ENCODE measurements at regions not wholly inside any gene's neighbourhood (a gene's known extent, or its start where the extent isn't known, plus 50 kb on each side); places are given as distances from the start of the nearest gene placed in this dataset.
"Not testable (repeated sequence)": the region's sequence is repeated elsewhere in the genome, so short reads cannot be mapped to it uniquely, and the experiment has no call there.

DNA sequence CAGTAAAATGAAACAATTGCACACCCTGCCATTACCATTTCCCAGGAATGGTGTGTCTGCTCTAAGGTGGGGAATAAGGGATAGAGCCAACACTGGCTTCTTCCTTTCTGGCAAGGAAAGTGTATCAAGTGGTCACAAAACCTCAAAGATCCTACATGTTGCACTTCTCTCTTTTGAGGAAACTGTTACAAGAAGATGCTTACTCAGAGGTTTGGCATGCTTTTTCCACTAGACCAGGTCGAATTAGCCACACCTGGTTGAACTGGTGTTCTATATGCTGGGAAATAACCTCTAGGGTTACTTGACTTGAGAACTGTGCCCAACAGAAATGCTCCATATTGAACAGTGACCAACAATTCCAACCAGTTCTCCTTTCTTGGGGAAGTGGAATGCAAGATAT lies 102.9 kb downstream of the LRRN1 start:
- Mint-ChIP-seq H3K4me1 (ENCODE audit: low read depth) (no peaks in the 10 kb centered on the region), H3K9me3 (peaks cover 6% of the 10 kb centered on the region), H3K27me3 (ENCODE audit: low read depth) (no peaks in the 10 kb centered on the region), H3K4me3 (no peak overlapping the region), H3K36me3 (ENCODE audit: low read depth) (no peaks in the 10 kb centered on the region), H3K27ac (no peak overlapping the region)
- CTCF ChIA-PET = no interaction called here
- intact Hi-C loops (cut with micrococcal nuclease) = no loop called here
- DNase-seq = no peak

DNA sequence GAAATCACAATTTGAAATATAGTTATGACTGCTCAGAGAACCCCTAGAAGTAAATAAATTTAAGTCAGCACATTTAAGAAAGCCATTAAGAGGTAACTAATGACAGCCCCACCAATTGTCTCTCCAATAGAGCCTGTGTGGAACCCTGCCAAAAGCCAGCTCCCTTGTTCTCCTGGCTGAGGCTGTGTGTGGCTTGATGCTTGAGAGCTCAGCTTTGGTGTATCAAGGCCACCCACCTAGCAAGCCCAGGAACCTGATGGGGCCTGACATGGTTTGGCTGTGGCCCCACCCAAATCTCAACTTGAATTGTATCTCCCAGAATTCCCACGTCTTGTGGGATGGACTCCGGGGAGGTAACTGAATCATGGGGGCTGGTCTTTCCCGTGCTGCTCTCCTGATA lies 106.9 kb downstream of the LRRN1 start:
- CTCF ChIA-PET = no interaction called here
- Mint-ChIP-seq H3K4me3 (no peak overlapping the region), H3K27me3 (ENCODE audit: low read depth) (no peaks in the 10 kb centered on the region), H3K36me3 (ENCODE audit: low read depth) (no peaks in the 10 kb centered on the region), H3K4me1 (ENCODE audit: low read depth) (no peaks in the 10 kb centered on the region), H3K9me3 (no peaks in the 10 kb centered on the region), H3K27ac (no peak overlapping the region)
- DNase-seq = no peak
- intact Hi-C loops (cut with micrococcal nuclease) = no loop called here

DNA sequence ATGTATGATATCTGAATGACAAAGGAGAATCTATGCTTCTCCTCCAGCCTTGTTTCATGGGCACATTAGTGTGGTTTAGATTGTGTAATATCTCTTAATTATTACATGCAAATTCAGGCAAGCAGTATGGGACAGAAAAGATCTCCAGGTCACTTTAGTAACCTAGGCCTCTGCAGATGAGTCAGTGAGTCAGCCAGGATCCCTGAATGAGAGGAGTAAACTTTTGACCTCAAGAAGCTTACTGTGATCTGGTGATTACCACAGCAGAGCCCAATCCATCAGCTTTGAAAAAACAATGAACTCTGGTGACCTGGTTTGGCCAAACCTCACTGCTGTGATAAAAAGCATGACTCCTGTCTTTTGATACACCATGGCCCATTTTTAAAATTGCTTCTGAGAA lies 107.8 kb downstream of the LRRN1 start:
- H3K9me3 Mint-ChIP-seq = no peaks in the 10 kb centered on the region
- no peaks in the 10 kb centered on the region for H3K27me3 Mint-ChIP-seq (ENCODE audit: low read depth)
- CTCF ChIA-PET = no interaction called here
- intact Hi-C loops (cut with micrococcal nuclease) = no loop called here
- H3K27ac Mint-ChIP-seq = no peak overlapping the region
- H3K4me3 Mint-ChIP-seq = no peak overlapping the region
- H3K4me1 Mint-ChIP-seq (ENCODE audit: low read depth) = no peaks in the 10 kb centered on the region
- DNase-seq = no peak
- H3K36me3 Mint-ChIP-seq (ENCODE audit: low read depth) = peaks cover under 1% of the 10 kb centered on the region

DNA sequence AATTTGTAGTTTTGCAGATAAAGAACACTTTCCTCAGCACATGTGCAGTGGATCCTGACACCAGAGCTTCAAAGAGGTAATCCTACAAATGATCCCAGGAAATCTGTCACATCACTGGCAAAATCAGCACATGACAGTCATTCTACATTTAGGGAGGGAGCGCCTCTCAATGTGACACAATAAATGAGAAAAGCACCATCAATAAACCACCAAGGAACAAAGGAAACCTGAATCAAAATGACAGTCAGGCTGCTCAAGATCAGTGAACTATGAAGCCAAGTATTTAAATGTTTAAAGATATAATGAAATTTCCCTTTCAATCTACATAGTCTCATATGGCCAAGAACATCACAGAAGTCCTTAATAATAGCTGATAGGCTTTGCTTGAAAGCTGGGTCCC lies 119.5 kb downstream of the LRRN1 start:
- H3K27ac Mint-ChIP-seq = no peak overlapping the region

DNA sequence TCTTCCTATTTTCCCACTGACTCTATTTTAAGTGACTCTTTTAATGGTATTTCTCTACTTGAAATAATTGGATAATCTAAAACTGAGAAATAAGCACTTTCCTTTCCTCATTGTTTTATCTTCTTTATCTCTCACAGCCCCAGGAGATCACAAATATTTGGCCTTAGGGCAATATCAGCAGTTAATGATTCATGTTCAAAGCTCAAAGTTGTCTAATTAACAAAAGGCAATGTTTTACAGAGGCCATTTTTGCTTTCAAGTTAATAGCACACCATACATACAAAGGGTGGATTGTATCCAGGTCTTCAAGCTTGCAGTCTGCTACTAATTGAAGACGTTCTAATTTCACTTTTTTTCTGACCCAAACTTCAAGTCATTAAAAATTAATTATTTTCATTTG lies 120.1 kb downstream of the LRRN1 start:
- Mint-ChIP-seq H3K4me3 (no peak overlapping the region), H3K27me3 (ENCODE audit: low read depth) (no peaks in the 10 kb centered on the region), H3K27ac (no peak overlapping the region), H3K4me1 (ENCODE audit: low read depth) (no peaks in the 10 kb centered on the region), H3K36me3 (ENCODE audit: low read depth) (no peaks in the 10 kb centered on the region), H3K9me3 (peaks cover 1% of the 10 kb centered on the region)
- intact Hi-C loops (cut with micrococcal nuclease) = no loop called here
- DNase-seq = no peak
- CTCF ChIA-PET = no interaction called here

More for the DNA sequence above, 119.5 kb downstream of the LRRN1 start:
- no peaks in the 10 kb centered on the region for H3K27me3 Mint-ChIP-seq (ENCODE audit: low read depth)
- CTCF ChIA-PET = no interaction called here
- H3K4me3 Mint-ChIP-seq = no peak overlapping the region
- intact Hi-C loops (cut with micrococcal nuclease) = no loop called here
- H3K4me1 Mint-ChIP-seq (ENCODE audit: low read depth) = no peaks in the 10 kb centered on the region
- no peaks in the 10 kb centered on the region for H3K36me3 Mint-ChIP-seq (ENCODE audit: low read depth)
- peaks cover 1% of the 10 kb centered on the region for H3K9me3 Mint-ChIP-seq
- DNase-seq = no peak

DNA sequence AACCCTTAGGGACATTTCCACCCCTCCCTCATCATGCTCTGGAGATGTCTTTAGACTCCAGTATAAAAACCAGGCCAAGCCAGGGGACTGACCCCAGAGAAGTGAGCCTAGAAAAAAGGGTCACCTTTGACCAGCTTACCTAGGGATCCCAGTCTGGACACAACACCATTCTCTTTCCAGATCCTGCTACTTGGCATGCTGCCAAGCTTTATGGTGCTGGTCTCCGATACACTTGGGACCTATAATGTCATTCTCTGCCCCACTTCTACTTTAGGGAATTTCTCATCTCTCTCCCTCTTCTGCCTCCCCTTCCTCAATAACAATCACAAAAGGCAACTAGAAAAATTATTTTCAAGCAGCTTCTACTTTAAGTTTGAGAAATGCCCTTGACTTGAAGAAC lies 124.4 kb downstream of the LRRN1 start:
- CTCF ChIA-PET = no interaction called here
- intact Hi-C loops (cut with micrococcal nuclease) = no loop called here
- H3K36me3 Mint-ChIP-seq (ENCODE audit: low read depth) = no peaks in the 10 kb centered on the region

DNA sequence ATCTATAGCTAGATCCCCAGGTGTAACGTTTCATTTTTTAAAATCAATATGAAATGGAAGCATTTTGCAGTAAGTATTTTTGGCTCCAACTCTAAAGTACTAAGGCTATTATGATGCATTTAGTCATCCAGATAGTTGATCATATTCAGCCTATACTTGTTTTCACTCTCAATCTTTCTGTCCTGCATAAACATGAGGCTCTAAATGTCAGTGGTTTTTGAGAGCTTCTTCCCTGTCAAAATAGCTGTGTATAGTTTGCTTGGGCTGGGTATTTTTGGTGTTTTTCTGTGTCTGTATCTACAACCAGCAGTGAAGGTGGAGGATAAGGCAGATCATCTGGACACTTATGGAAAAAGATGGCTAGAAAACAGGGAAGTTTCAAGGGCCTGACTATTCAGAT lies 128.0 kb downstream of the LRRN1 start:
- CTCF ChIA-PET = interaction anchor here (0.6 to 1.7 kb wide), 2 partner anchors 63 to 342 kb away, joined by 3 read pairs; no protein-coding TSS in a partner anchor
- no peak for DNase-seq
- H3K9me3 Mint-ChIP-seq = peaks cover 5% of the 10 kb centered on the region
- H3K27ac Mint-ChIP-seq = no peak overlapping the region
- no peak overlapping the region for H3K4me3 Mint-ChIP-seq
- no peaks in the 10 kb centered on the region for H3K4me1 Mint-ChIP-seq (ENCODE audit: low read depth)
- H3K27me3 Mint-ChIP-seq (ENCODE audit: low read depth) = no peaks in the 10 kb centered on the region
- peaks cover 4% of the 10 kb centered on the region for H3K36me3 Mint-ChIP-seq (ENCODE audit: low read depth)
- intact Hi-C loops (cut with micrococcal nuclease) = no loop called here

More for the DNA sequence above, 124.4 kb downstream of the LRRN1 start:
- Mint-ChIP-seq H3K4me3 (no peak overlapping the region), H3K9me3 (no peaks in the 10 kb centered on the region), H3K4me1 (ENCODE audit: low read depth) (no peaks in the 10 kb centered on the region), H3K27ac (no peak overlapping the region), H3K27me3 (ENCODE audit: low read depth) (no peaks in the 10 kb centered on the region)
- DNase-seq = no peak

DNA sequence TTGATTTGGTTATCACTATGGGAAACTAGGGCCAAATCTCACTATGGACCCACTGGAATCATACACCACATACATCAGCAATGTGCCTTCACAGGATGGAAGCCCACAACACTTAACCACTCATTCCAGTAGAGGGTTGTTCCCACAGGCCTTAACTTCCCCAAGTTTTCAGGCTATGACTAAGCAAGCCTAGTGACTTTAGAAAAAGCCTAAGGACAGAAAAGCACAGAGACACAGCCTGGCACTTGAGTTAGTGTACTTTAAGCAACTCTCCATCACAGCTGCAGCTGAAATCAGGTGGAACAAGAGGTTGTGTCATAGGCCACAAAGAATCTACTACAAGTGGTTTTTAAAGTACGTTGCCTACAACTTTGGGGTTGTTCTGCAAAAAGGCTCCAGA lies 128.7 kb downstream of the LRRN1 start:
- no peak for DNase-seq
- Mint-ChIP-seq H3K36me3 (ENCODE audit: low read depth) (peaks cover 4% of the 10 kb centered on the region), H3K27ac (no peak overlapping the region), H3K9me3 (peaks cover 5% of the 10 kb centered on the region), H3K4me3 (no peak overlapping the region), H3K4me1 (ENCODE audit: low read depth) (no peaks in the 10 kb centered on the region), H3K27me3 (ENCODE audit: low read depth) (no peaks in the 10 kb centered on the region)
- intact Hi-C loops (cut with micrococcal nuclease) = no loop called here
- CTCF ChIA-PET = interaction anchor here (1.7 kb wide), 1 partner anchor 62 kb away, joined by 3 read pairs; no protein-coding TSS in a partner anchor

DNA sequence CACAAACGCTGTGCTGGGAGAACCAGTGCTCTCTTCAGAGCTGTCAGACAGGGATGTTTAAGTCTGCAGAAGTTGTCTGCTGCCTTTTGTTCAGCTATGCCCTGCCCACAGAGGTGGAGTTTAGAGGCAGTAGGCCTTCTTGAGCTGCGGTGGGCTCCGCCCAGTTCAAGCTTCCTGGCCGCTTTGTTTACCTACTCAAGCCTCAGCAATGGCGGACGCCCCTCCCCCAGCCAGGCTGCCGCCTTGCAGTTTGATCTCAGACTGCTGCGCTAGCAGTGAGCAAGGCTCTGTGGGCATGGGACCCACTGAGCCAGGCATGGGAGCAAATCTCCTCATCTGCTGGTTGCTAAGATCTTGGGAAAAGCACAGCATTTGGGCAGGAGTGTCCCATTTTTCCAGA lies 142.1 kb downstream of the LRRN1 start:
- H3K9me3 Mint-ChIP-seq = peaks cover 33% of the 10 kb centered on the region
- CTCF ChIA-PET, H3K4me3 Mint-ChIP-seq: not testable (repeated sequence)

DNA sequence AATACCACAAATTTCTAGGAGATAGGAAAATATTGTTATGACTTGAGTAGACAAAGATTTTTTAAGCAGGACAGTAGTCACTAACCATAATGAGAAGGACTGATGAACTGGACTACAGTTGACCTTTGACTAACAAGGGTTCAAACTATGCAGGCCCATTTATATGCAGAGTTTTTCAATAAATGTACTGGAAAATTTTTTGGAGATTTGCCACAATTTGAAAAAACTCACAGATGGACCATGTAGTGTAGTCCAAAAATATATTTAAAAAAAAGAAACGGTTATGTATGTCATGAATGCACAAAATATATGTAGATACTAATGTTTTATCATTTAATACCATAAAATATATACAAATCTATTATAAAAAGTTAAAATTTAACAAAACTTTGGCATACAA lies 151.8 kb downstream of the LRRN1 start:
- Mint-ChIP-seq H3K4me1 (ENCODE audit: low read depth) (no peaks in the 10 kb centered on the region), H3K27me3 (ENCODE audit: low read depth) (no peaks in the 10 kb centered on the region), H3K9me3 (no peaks in the 10 kb centered on the region), H3K36me3 (ENCODE audit: low read depth) (no peaks in the 10 kb centered on the region), H3K4me3 (no peak overlapping the region), H3K27ac (no peak overlapping the region)
- intact Hi-C loops (cut with micrococcal nuclease) = no loop called here
- DNase-seq = no peak
- CTCF ChIA-PET = no interaction called here

More for the DNA sequence above, 142.1 kb downstream of the LRRN1 start:
- intact Hi-C loops (cut with micrococcal nuclease); DNase-seq; H3K4me1 Mint-ChIP-seq (ENCODE audit: low read depth); H3K36me3 Mint-ChIP-seq (ENCODE audit: low read depth); H3K27me3 Mint-ChIP-seq (ENCODE audit: low read depth); H3K27ac Mint-ChIP-seq: not testable (repeated sequence)

DNA sequence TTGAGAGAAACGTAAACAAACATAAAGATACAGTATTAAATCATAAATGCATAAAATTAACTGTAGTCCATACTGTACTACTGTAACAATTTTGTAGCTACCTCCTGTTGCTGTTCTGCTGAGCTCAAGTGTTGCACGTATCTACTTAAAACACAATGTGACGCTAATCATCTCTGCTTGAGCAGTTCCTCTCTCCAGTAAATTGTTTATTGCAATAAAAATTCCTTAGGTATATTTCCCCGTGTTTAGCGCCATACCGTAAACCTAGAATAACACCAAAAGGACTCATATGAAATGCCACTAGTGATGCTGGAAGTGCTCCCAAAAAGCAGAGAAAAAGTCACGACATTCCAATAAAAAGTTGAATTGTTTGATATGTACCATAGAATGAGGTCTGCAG lies 152.3 kb downstream of the LRRN1 start:
- H3K36me3 Mint-ChIP-seq (ENCODE audit: low read depth) = no peaks in the 10 kb centered on the region
- intact Hi-C loops (cut with micrococcal nuclease) = no loop called here
- no peaks in the 10 kb centered on the region for H3K4me1 Mint-ChIP-seq (ENCODE audit: low read depth)
- no peak for DNase-seq
- CTCF ChIA-PET = no interaction called here
- no peak overlapping the region for H3K4me3 Mint-ChIP-seq
- no peak overlapping the region for H3K27ac Mint-ChIP-seq
- no peaks in the 10 kb centered on the region for H3K27me3 Mint-ChIP-seq (ENCODE audit: low read depth)
- no peaks in the 10 kb centered on the region for H3K9me3 Mint-ChIP-seq

DNA sequence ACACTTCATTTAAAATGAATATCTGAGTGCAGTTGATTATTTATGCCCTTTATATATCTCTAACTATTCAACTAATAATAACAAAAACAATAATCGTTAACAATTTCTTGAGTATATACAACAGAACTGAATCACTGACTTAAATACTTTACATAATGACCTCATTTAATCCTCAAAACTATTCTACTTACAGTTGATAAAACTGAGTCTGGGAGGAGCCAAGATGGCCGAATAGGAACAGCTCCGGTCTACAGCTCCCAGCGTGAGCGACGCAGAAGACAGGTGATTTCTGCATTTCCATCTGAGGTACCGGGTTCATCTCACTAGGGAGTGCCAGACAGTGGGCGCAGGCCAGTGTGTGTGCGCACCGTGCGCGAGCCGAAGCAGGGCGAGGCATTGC lies 163.6 kb downstream of the LRRN1 start:
- H3K36me3 Mint-ChIP-seq (ENCODE audit: low read depth); H3K9me3 Mint-ChIP-seq; H3K4me3 Mint-ChIP-seq; DNase-seq; H3K4me1 Mint-ChIP-seq (ENCODE audit: low read depth); H3K27me3 Mint-ChIP-seq (ENCODE audit: low read depth); intact Hi-C loops (cut with micrococcal nuclease); H3K27ac Mint-ChIP-seq; CTCF ChIA-PET: not testable (repeated sequence)

DNA sequence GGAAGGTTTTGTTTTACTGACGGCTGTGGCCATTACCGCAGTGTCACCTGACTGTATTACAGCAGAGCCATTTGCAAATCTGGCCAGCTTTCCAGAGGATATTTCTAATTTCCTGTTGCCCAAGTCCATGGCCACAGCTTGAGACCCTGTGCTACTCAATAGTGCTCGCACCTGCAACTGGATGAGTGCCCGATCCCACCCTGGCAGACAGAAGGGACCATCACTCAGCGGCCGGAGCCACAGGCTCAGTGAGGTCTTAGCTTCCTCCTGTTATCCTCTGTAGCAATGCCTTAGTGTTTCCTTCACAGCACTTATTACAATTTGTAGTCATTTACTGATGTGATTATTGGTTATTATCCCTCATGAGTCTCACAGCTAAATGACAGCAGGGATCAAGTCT lies 184.8 kb downstream of the LRRN1 start:
- CTCF ChIA-PET = no interaction called here
- Mint-ChIP-seq H3K4me1 (ENCODE audit: low read depth) (no peaks in the 10 kb centered on the region), H3K27me3 (ENCODE audit: low read depth) (no peaks in the 10 kb centered on the region), H3K27ac (no peak overlapping the region), H3K4me3 (no peak overlapping the region), H3K36me3 (ENCODE audit: low read depth) (no peaks in the 10 kb centered on the region), H3K9me3 (no peaks in the 10 kb centered on the region)
- DNase-seq = no peak
- intact Hi-C loops (cut with micrococcal nuclease) = no loop called here

DNA sequence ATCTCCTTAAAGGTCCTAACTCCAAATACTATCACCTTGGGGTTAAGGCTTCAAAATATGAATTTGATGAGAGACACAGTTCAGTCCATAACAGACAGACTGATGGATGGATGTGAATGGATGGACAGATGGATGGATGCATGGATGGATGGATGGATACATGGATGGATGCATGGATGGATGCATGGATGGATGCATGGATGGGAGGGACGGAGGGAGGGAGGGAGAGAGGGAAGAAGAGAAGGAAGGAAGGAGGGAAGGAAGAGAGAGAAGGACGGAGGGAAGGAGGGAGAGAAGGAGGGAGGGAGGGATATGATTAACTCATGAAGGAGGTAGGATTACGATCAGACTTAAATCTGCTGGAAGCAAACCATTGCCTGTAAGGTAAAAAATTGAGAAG lies 192.4 kb downstream of the LRRN1 start:
- H3K4me1 Mint-ChIP-seq (ENCODE audit: low read depth) = no peaks in the 10 kb centered on the region
- peaks cover 2% of the 10 kb centered on the region for H3K9me3 Mint-ChIP-seq
- intact Hi-C loops (cut with micrococcal nuclease) = no loop called here
- no peak overlapping the region for H3K27ac Mint-ChIP-seq
- CTCF ChIA-PET = no interaction called here
- no peak overlapping the region for H3K4me3 Mint-ChIP-seq
- H3K27me3 Mint-ChIP-seq (ENCODE audit: low read depth) = no peaks in the 10 kb centered on the region
- no peak for DNase-seq
- no peaks in the 10 kb centered on the region for H3K36me3 Mint-ChIP-seq (ENCODE audit: low read depth)

Data from activated naive CD4-positive, alpha-beta T cell treated with anti-CD3 and anti-CD28 coated beads for 36 hours (primary cell).